ENCODE measurements at regions not wholly inside any gene's neighbourhood (a gene's known extent, or its start where the extent isn't known, plus 50 kb on each side); places are given as distances from the start of the nearest gene placed in this dataset.

GRCh38 chr10:28942012-28942411 is 264.7 kb downstream of the BAMBI start:
- TF ChIP-seq, protein P1, sequence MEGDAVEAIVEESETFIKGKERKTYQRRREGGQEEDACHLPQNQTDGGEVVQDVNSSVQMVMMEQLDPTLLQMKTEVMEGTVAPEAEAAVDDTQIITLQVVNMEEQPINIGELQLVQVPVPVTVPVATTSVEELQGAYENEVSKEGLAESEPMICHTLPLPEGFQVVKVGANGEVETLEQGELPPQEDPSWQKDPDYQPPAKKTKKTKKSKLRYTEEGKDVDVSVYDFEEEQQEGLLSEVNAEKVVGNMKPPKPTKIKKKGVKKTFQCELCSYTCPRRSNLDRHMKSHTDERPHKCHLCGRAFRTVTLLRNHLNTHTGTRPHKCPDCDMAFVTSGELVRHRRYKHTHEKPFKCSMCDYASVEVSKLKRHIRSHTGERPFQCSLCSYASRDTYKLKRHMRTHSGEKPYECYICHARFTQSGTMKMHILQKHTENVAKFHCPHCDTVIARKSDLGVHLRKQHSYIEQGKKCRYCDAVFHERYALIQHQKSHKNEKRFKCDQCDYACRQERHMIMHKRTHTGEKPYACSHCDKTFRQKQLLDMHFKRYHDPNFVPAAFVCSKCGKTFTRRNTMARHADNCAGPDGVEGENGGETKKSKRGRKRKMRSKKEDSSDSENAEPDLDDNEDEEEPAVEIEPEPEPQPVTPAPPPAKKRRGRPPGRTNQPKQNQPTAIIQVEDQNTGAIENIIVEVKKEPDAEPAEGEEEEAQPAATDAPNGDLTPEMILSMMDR (conservative IDR thresholded peaks at IDR 0.05 in 1 of 2, IDR thresholded peaks at IDR 0.05 in 1 of 2; ENCODE audit: low read depth in 1 of 2, low read length in 2 of 2): no peak
- no peak for TF ChIP-seq EZH2 (IDR thresholded peaks at IDR 0.05; ENCODE audit: low read length, missing control alignments)

Data from fibroblast of lung (primary cell).